Smooth muscle cell (in vitro differentiated cells): ENCODE measurements at regions not wholly inside any gene's neighbourhood (a gene's known extent, or its start where the extent isn't known, plus 50 kb on each side); places are given as distances from the start of the nearest gene placed in this dataset.

Source experiments
- DNase-seq: peaks from one replicate; lab custom pipeline; 2025; ENCODE audit not compliant: unreplicated experiment; lab: John Stamatoyannopoulos, UW
- H2AFZ ChIP-seq: fragments of 200-600 bp; sonication (generic); 2 replicates; pipeline ENCODE4 v1.6.0; 2016; ENCODE audit warnings: antibody characterized with exemption, low read depth, mild to moderate bottlenecking
- H3F3A ChIP-seq: fragments of 200-600 bp; sonication (generic); 2 replicates; pipeline ENCODE4 v1.6.0; 2017; ENCODE audit warnings: antibody characterized with exemption, low read depth
- H3K27ac ChIP-seq: fragments of 200-600 bp; sonication (generic); 2 replicates; pipeline ENCODE4 v1.5.1; 2016; ENCODE audit warnings: low read depth, mild to moderate bottlenecking
- H3K27me3 ChIP-seq: fragments of 200-600 bp; sonication (generic); 2 replicates; pipeline ENCODE4 v1.6.1; 2016; ENCODE audit warnings: low read depth, mild to moderate bottlenecking
- H3K36me3 ChIP-seq: fragments of 200-600 bp; sonication (generic); 2 replicates; pipeline ENCODE4 v1.5.1; 2016; ENCODE audit warnings: low read depth
- H3K4me1 ChIP-seq: fragments of 200-600 bp; sonication (generic); 2 replicates; pipeline ENCODE4 v1.5.1; 2016; ENCODE audit warnings: low read depth
- H3K4me2 ChIP-seq: fragments of 200-600 bp; sonication (generic); 2 replicates; pipeline ENCODE4 v1.6.0; 2016; ENCODE audit warnings: mild to moderate bottlenecking
- H3K4me3 ChIP-seq: fragments of 200-600 bp; sonication (generic); 2 replicates; pipeline ENCODE4 v1.5.1; 2016; ENCODE audit warnings: mild to moderate bottlenecking
- H3K79me2 ChIP-seq: fragments of 200-600 bp; sonication (generic); 2 replicates; pipeline ENCODE4 v1.6.0; 2016; ENCODE audit warnings: low read depth, mild to moderate bottlenecking
- H3K9ac ChIP-seq: fragments of 200-600 bp; sonication (generic); 2 replicates; pipeline ENCODE4 v1.6.0; 2016; ENCODE audit warnings: low read depth
- H3K9me3 ChIP-seq: fragments of 200-600 bp; sonication (generic); replicated peaks from 2 replicates; pipeline ENCODE4 v1.5.1; 2016; ENCODE audit warnings: low read depth
- H4K20me1 ChIP-seq: fragments of 200-600 bp; sonication (generic); 2 replicates; pipeline ENCODE4 v1.6.0; 2016; ENCODE audit warnings: low read depth
- WGBS: methylation state at CpG from one replicate; pipeline ENCODE4 v1.1.7; 2016; ENCODE audit warnings: low lambda C conversion rate; 5-methylcytosine and 5-hydroxymethylcytosine counted together
- TF ChIP-seq, protein P1 (sequence below): fragments of 200-600 bp; sonication (generic); IDR thresholded peaks from 2 replicates; pipeline ENCODE4 v1.5.1; 2017; ENCODE audit warnings: borderline replicate concordance, mild to moderate bottlenecking, antibody characterized with exemption; ENCODE audit not compliant: insufficient read depth, poor library complexity, severe bottlenecking

DNA sequence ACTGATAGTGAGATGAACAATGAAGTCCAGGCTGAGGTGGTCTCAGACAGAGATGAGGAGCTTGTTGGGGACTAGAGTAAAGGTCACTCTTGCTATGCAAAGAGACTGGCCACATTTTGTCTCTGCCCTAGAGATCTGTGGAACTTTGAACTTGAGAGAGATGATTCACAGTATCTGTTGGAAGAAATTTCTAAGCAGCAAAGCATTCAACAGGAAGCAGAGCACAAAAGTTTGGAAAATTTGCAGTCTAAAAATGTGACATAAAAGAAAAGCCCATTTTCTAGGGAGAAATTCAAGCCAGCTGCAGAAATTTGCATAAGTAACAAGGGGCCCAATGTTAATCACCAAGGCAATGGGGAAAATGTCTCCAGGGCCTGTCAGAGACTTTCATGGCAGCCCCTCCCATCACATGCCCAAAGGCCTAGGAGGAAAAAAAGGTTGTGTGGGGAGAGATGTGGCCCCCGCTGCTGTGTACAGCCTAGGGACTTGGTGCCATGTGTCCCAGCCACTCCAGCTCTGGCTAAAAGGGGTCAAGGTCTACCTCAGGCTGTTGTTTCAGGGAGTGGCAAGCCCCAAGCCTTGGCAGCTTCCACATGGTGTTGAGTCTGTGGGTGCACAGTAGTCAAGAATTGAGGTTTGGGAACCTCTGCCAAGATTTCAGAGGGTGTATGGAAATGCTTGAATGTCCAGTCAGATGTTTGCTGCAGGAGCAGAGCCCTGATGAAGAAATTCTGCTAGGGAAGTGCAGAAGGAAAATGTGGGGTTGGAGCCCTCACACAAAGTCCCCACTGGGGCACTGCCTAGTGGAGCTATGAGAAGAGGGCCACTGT lies 262.8 kb downstream of the DKK2 start:
- Histone ChIP-seq H3K27ac (no peak overlapping the region), H3K27me3 (no peaks in the 10 kb centered on the region), H3K4me1 (no peaks in the 10 kb centered on the region), H2AFZ (no peak overlapping the region), H4K20me1 (no peaks in the 10 kb centered on the region), H3K4me2 (no peak overlapping the region), H3K36me3 (no peaks in the 10 kb centered on the region), H3K9ac (no peak overlapping the region), H3K9me3 (no peaks in the 10 kb centered on the region), H3F3A (no peaks in the 10 kb centered on the region), H3K4me3 (no peak overlapping the region), H3K79me2 (no peaks in the 10 kb centered on the region)
- TF ChIP-seq, protein P1, sequence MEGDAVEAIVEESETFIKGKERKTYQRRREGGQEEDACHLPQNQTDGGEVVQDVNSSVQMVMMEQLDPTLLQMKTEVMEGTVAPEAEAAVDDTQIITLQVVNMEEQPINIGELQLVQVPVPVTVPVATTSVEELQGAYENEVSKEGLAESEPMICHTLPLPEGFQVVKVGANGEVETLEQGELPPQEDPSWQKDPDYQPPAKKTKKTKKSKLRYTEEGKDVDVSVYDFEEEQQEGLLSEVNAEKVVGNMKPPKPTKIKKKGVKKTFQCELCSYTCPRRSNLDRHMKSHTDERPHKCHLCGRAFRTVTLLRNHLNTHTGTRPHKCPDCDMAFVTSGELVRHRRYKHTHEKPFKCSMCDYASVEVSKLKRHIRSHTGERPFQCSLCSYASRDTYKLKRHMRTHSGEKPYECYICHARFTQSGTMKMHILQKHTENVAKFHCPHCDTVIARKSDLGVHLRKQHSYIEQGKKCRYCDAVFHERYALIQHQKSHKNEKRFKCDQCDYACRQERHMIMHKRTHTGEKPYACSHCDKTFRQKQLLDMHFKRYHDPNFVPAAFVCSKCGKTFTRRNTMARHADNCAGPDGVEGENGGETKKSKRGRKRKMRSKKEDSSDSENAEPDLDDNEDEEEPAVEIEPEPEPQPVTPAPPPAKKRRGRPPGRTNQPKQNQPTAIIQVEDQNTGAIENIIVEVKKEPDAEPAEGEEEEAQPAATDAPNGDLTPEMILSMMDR: no peak
- DNase-seq: no peak
- 100% methylated on average over 1 of the region's 1 CpG for WGBS

DNA sequence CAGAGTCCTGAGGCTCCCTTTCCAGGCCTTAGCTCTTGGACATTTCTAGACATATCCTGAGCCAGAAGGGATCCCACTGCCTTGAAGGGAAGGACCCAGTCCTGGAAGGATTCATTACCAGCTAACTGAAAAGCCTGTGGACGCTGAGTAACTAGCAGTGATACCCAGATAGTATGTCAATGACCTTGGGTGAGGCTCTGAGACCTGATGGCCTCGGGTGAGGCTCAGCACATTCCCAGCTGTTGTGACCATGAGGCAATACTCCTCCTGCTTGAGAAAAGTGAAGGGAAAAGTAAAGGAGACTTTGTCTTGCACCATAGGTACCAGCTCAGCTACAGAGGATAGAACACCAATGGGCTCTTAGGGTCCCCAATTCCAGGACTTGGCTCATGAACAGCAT lies 268.1 kb downstream of the DKK2 start:
- no peaks in the 10 kb centered on the region for H4K20me1 ChIP-seq
- no peaks in the 10 kb centered on the region for H3F3A ChIP-seq
- no peaks in the 10 kb centered on the region for H3K4me1 ChIP-seq
- H2AFZ ChIP-seq: no peak overlapping the region
- 89% methylated on average over 2 of the region's 2 CpGs for WGBS
- no peaks in the 10 kb centered on the region for H3K9me3 ChIP-seq
- no peak overlapping the region for H3K27ac ChIP-seq
- H3K4me3 ChIP-seq: no peak overlapping the region
- H3K79me2 ChIP-seq: no peaks in the 10 kb centered on the region
- no peaks in the 10 kb centered on the region for H3K36me3 ChIP-seq
- H3K27me3 ChIP-seq: no peaks in the 10 kb centered on the region
- no peak for DNase-seq
- TF ChIP-seq, protein P1: no peak
- no peak overlapping the region for H3K9ac ChIP-seq
- no peak overlapping the region for H3K4me2 ChIP-seq

- H3K79me2 ChIP-seq: no peaks in the 10 kb centered on the region
- H3F3A ChIP-seq: no peaks in the 10 kb centered on the region
- no peaks in the 10 kb centered on the region for H3K4me1 ChIP-seq
- H4K20me1 ChIP-seq: no peaks in the 10 kb centered on the region
- H3K4me2 ChIP-seq: no peak overlapping the region
- H3K4me3 ChIP-seq: no peak overlapping the region
- H3K9ac ChIP-seq: no peak overlapping the region
- TF ChIP-seq, protein P1: no peak
- no peaks in the 10 kb centered on the region for H3K27me3 ChIP-seq
- DNase-seq: no peak
- H3K9me3 ChIP-seq: no peaks in the 10 kb centered on the region
- H3K27ac ChIP-seq: no peak overlapping the region
- no peaks in the 10 kb centered on the region for H3K36me3 ChIP-seq
- no peak overlapping the region for H2AFZ ChIP-seq
Measured at GRCh38 chr4:106766519-106766918, 269.6 kb downstream of the DKK2 start.

DNA sequence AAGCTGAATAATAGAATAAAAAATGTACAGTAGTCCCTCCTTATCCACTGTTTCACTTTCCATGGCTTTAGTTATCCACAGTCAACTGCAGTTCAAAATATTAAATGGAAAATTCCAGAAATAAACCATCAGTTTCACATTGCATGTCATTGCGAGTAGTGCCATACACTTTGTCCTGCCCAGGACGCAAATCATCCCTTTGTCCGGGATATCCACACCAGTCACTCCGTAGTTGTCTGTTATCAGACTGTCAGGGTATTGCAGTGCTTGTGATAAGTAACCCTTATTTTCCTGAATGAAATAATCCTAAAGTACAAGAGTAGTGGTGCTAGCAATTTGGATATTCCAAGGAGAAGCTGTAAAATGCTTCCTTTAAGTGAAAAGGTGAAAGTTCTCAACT lies 271.3 kb downstream of the DKK2 start:
- no peaks in the 10 kb centered on the region for H3K27me3 ChIP-seq
- 74% methylated on average over 4 of the region's 4 CpGs for WGBS
- no peak overlapping the region for H3K9ac ChIP-seq
- no peaks in the 10 kb centered on the region for H3K4me1 ChIP-seq
- no peaks in the 10 kb centered on the region for H3F3A ChIP-seq
- H2AFZ ChIP-seq: no peak overlapping the region
- no peak overlapping the region for H3K4me2 ChIP-seq
- TF ChIP-seq, protein P1: no peak
- no peaks in the 10 kb centered on the region for H3K36me3 ChIP-seq
- H3K27ac ChIP-seq: no peak overlapping the region
- no peaks in the 10 kb centered on the region for H3K79me2 ChIP-seq
- H4K20me1 ChIP-seq: no peaks in the 10 kb centered on the region
- H3K4me3 ChIP-seq: no peak overlapping the region
- DNase-seq: no peak
- no peaks in the 10 kb centered on the region for H3K9me3 ChIP-seq
